ENCODE measurements at regions not wholly inside any gene's neighbourhood (a gene's known extent, or its start where the extent isn't known, plus 50 kb on each side); places are given as distances from the start of the nearest gene placed in this dataset.

- BruUV-seq (replicated peaks): no TSS peak
Measured at GRCh38 chr6:68296126-68296525, 339.0 kb upstream of the ADGRB3 start.

GRCh38 chr6:68282646-68283045 is 352.4 kb upstream of the ADGRB3 start:
- no TSS peak for BruUV-seq (replicated peaks)
- no peak overlapping the region for H3K27ac ChIP-seq (ENCODE audit: insufficient read depth, low read depth, low read length)
- CTCF ChIA-PET: no interaction called here
- no peak overlapping the region for H3K4me2 ChIP-seq (ENCODE audit: insufficient read depth, low read length)
- POLR2A ChIA-PET: no interaction called here
- H3K9ac ChIP-seq (replicated peaks; ENCODE audit: extremely low read depth, insufficient read depth, low read length): no peak overlapping the region
- intact Hi-C loops (cut with micrococcal nuclease): no loop called here
- no peak for DNase-seq (ENCODE audit: low read depth, low spot score)
- peaks cover 6% of the 10 kb centered on the region for H3K9me3 ChIP-seq (replicated peaks; ENCODE audit: control insufficient read depth, insufficient read depth, low read length)
- no peak overlapping the region for H2AFZ ChIP-seq (ENCODE audit: low read depth, low read length)
- no peaks in the 10 kb centered on the region for H3K79me2 ChIP-seq (ENCODE audit: control insufficient read depth, insufficient read depth, low read length)
- no peaks in the 10 kb centered on the region for H4K20me1 ChIP-seq (replicated peaks; ENCODE audit: control insufficient read depth, extremely low read depth, insufficient read depth, low read length)
- no peaks in the 10 kb centered on the region for H3K27me3 ChIP-seq (ENCODE audit: control insufficient read depth in 2 of 2, insufficient read depth in 2 of 2, low read length in 2 of 2)
- dilution Hi-C loops (cut with MboI; ENCODE audit: extremely low pct_ligation_motif_present, low sequenced_read_pairs): no loop called here
- no peaks in the 10 kb centered on the region for H3K4me1 ChIP-seq (ENCODE audit: control insufficient read depth, extremely low read depth, insufficient read depth, low read length)
- TF ChIP-seq MYC (IDR thresholded peaks at IDR 0.05; ENCODE audit: low read depth, low read length): no peak
- TF ChIP-seq POLR2AphosphoS5 (IDR thresholded peaks at IDR 0.05; ENCODE audit: insufficient read depth, low read depth, low read length): no peak
- TF ChIP-seq FOS (IDR thresholded peaks at IDR 0.05; ENCODE audit: borderline replicate concordance, insufficient read depth, low read length): no peak
- TF ChIP-seq MAX (IDR thresholded peaks at IDR 0.05; ENCODE audit: insufficient read depth, insufficient read length): no peak
- no peak for TF ChIP-seq JUN (IDR thresholded peaks at IDR 0.05; ENCODE audit: borderline replicate concordance, insufficient read depth, insufficient read length, low read depth)
- TF ChIP-seq CTCF (IDR thresholded peaks at IDR 0.05; ENCODE audit: extremely low read depth in 1 of 2, insufficient read depth in 1 of 2, low read depth in 1 of 2, low read length in 2 of 2): no peak
- no peak for TF ChIP-seq EZH2 (IDR thresholded peaks at IDR 0.05; ENCODE audit: borderline replicate concordance, low read depth, low read length, severe bottlenecking)
- no peak for TF ChIP-seq GATA2 (IDR thresholded peaks at IDR 0.05; ENCODE audit: insufficient read depth, insufficient read length, low read depth, low read length)
- TF ChIP-seq POLR2A (IDR thresholded peaks at IDR 0.05; ENCODE audit: low read depth, low read length): no peak
- H3K36me3 ChIP-seq (ENCODE audit: control insufficient read depth in 2 of 2, extremely low read depth in 1 of 2, insufficient read depth in 2 of 2, low read length in 2 of 2): no peaks in the 10 kb centered on the region
- no peaks in the 10 kb centered on the region for H3K9me1 ChIP-seq (replicated peaks; ENCODE audit: control insufficient read depth, extremely low read depth, insufficient read depth, low read length)
- no peak overlapping the region for H3K4me3 ChIP-seq (replicated peaks in 1 of 3; ENCODE audit: insufficient read depth in 1 of 3, low read depth in 1 of 3, low read length in 3 of 3)
- no peak for FAIRE-seq

More at GRCh38 chr6:68296126-68296525, 339.0 kb upstream of the ADGRB3 start:
- ChIA-PET POLR2A (no interaction called here), CTCF (no interaction called here)
- no peak overlapping the region for H3K9ac ChIP-seq (replicated peaks; ENCODE audit: extremely low read depth, insufficient read depth, low read length)
- FAIRE-seq (no peak), DNase-seq (ENCODE audit: low read depth, low spot score) (no peak)
- H4K20me1 ChIP-seq (replicated peaks; ENCODE audit: control insufficient read depth, extremely low read depth, insufficient read depth, low read length): no peaks in the 10 kb centered on the region
- no peak for TF ChIP-seq POLR2AphosphoS5 (IDR thresholded peaks at IDR 0.05; ENCODE audit: insufficient read depth, low read depth, low read length)
- no peak for TF ChIP-seq GATA2 (IDR thresholded peaks at IDR 0.05; ENCODE audit: insufficient read depth, insufficient read length, low read depth, low read length)
- no peak for TF ChIP-seq MAX (IDR thresholded peaks at IDR 0.05; ENCODE audit: insufficient read depth, insufficient read length)
- no peak for TF ChIP-seq MYC (IDR thresholded peaks at IDR 0.05; ENCODE audit: low read depth, low read length)
- TF ChIP-seq FOS (IDR thresholded peaks at IDR 0.05; ENCODE audit: borderline replicate concordance, insufficient read depth, low read length): no peak
- TF ChIP-seq JUN (IDR thresholded peaks at IDR 0.05; ENCODE audit: borderline replicate concordance, insufficient read depth, insufficient read length, low read depth): no peak
- H3K4me1 ChIP-seq (ENCODE audit: control insufficient read depth, extremely low read depth, insufficient read depth, low read length): no peaks in the 10 kb centered on the region
- H3K27ac ChIP-seq (ENCODE audit: insufficient read depth, low read depth, low read length): no peak overlapping the region
- no peaks in the 10 kb centered on the region for H3K27me3 ChIP-seq (ENCODE audit: control insufficient read depth in 2 of 2, insufficient read depth in 2 of 2, low read length in 2 of 2)
- dilution Hi-C loops (cut with MboI; ENCODE audit: extremely low pct_ligation_motif_present, low sequenced_read_pairs) (no loop called here), intact Hi-C loops (cut with micrococcal nuclease) (no loop called here)
- no peaks in the 10 kb centered on the region for H3K9me3 ChIP-seq (replicated peaks; ENCODE audit: control insufficient read depth, insufficient read depth, low read length)
- no peaks in the 10 kb centered on the region for H3K79me2 ChIP-seq (ENCODE audit: control insufficient read depth, insufficient read depth, low read length)
- no peak overlapping the region for H2AFZ ChIP-seq (ENCODE audit: low read depth, low read length)
- no peak overlapping the region for H3K4me3 ChIP-seq (replicated peaks in 1 of 3; ENCODE audit: insufficient read depth in 1 of 3, low read depth in 1 of 3, low read length in 3 of 3)
- no peak overlapping the region for H3K4me2 ChIP-seq (ENCODE audit: insufficient read depth, low read length)
- no peaks in the 10 kb centered on the region for H3K36me3 ChIP-seq (ENCODE audit: control insufficient read depth in 2 of 2, extremely low read depth in 1 of 2, insufficient read depth in 2 of 2, low read length in 2 of 2)
- no peaks in the 10 kb centered on the region for H3K9me1 ChIP-seq (replicated peaks; ENCODE audit: control insufficient read depth, extremely low read depth, insufficient read depth, low read length)

Data from endothelial cell of umbilical vein (primary cell).